DOHH2 (cell line): ENCODE measurements at regions not wholly inside any gene's neighbourhood (a gene's known extent, or its start where the extent isn't known, plus 50 kb on each side); places are given as distances from the start of the nearest gene placed in this dataset.

Experiments
- CTCF ChIP-seq: fragments of 200-600 bp; sonication (generic); IDR thresholded peaks from one replicate; pipeline ENCODE4 v1.5.1; 2014; ENCODE audit warnings: antibody characterized with exemption, mild to moderate bottlenecking, low read depth, low read length; ENCODE audit not compliant: poor library complexity, severe bottlenecking
- EZH2phosphoT487 ChIP-seq: fragments of 200-600 bp; sonication (generic); IDR thresholded peaks from 2 replicates; pipeline ENCODE4 v1.6.1; 2017; ENCODE audit warnings: borderline replicate concordance, mild to moderate bottlenecking, antibody characterized with exemption, low read length, moderate library complexity, mixed read lengths

DNA sequence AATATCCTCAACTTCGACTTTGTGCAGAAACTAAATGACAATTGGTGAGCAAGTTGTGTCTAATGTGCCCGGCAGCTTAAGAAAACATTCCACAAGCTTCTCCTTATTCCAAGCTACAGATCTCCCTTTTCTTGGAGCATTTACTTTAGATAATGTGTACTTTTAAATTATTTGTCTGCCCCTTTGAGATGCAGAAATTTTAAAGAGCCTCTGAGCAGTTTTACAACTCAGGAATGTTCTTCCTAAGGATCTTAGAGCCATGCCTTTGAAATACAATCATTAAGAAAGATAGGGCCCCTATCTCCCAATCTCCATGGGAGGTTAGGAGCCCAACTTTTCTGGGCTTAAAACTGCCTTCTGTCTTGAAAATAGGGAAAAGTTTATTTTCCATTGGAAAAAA, 723.7 kb upstream of the COX7C start:
- no peak for TF ChIP-seq EZH2phosphoT487
- no peak for TF ChIP-seq CTCF
